ENCODE measurements at regions not wholly inside any gene's neighbourhood (a gene's known extent, or its start where the extent isn't known, plus 50 kb on each side); places are given as distances from the start of the nearest gene placed in this dataset.
A peak's percentile ranks its signal among the peaks of the same experiment; 100 is the strongest.

- no peak for DNase-seq (ENCODE audit: low read depth in 4 of 4, low spot score in 2 of 4)
Measured at GRCh38 chr1:101290922-101291561, 54.2 kb downstream of the S1PR1 start.

- DNase-seq (ENCODE audit: low read depth in 4 of 4, low spot score in 2 of 4) = no peak
Measured at GRCh38 chr1:101291562-101292380, 55.0 kb downstream of the S1PR1 start.

- no peak for DNase-seq (ENCODE audit: low read depth in 4 of 4, low spot score in 2 of 4)
Measured at GRCh38 chr1:101293461-101294051, 56.7 kb downstream of the S1PR1 start.

- DNase-seq (ENCODE audit: low read depth in 4 of 4, low spot score in 2 of 4) = no peak
Measured at GRCh38 chr1:101295209-101295608, 58.4 kb downstream of the S1PR1 start.

- no peak for DNase-seq (ENCODE audit: low read depth in 4 of 4, low spot score in 2 of 4)
Measured at GRCh38 chr1:101298663-101299062, 61.8 kb downstream of the S1PR1 start.

GRCh38 chr1:101299141-101299540 is 62.3 kb downstream of the S1PR1 start:
- DNase-seq (ENCODE audit: low read depth in 4 of 4, low spot score in 2 of 4) = no peak

GRCh38 chr1:101299710-101300109 is 62.9 kb downstream of the S1PR1 start:
- DNase-seq (ENCODE audit: low read depth in 4 of 4, low spot score in 2 of 4) = no peak

GRCh38 chr1:101300916-101301315 is 64.1 kb downstream of the S1PR1 start:
- no peak for DNase-seq (ENCODE audit: low read depth in 4 of 4, low spot score in 2 of 4)

GRCh38 chr1:101301446-101302057 is 64.7 kb downstream of the S1PR1 start:
- DNase-seq (ENCODE audit: low read depth in 4 of 4, low spot score in 2 of 4) = no peak

- DNase-seq (ENCODE audit: low read depth in 4 of 4, low spot score in 2 of 4) = no peak
Measured at GRCh38 chr1:101302831-101303511, 66.2 kb downstream of the S1PR1 start.

GRCh38 chr1:101307985-101308689 is 71.3 kb downstream of the S1PR1 start:
- no peak for DNase-seq (ENCODE audit: low read depth in 4 of 4, low spot score in 2 of 4)

GRCh38 chr1:101308935-101309333 is 72.1 kb downstream of the S1PR1 start:
- DNase-seq (ENCODE audit: low read depth in 4 of 4, low spot score in 2 of 4) = no peak

- peak in 3 of 4 donors; percentile 54 to 61 (median 55) for DNase-seq (ENCODE audit: low read depth in 4 of 4, low spot score in 2 of 4)
Measured at GRCh38 chr1:101309334-101310311, 72.8 kb downstream of the S1PR1 start.

GRCh38 chr1:101310506-101310905 is 73.7 kb downstream of the S1PR1 start:
- DNase-seq (ENCODE audit: low read depth in 4 of 4, low spot score in 2 of 4) = no peak

GRCh38 chr1:101311146-101311920 is 74.5 kb downstream of the S1PR1 start:
- no peak for DNase-seq (ENCODE audit: low read depth in 4 of 4, low spot score in 2 of 4)

GRCh38 chr1:101312147-101312546 is 75.3 kb downstream of the S1PR1 start:
- DNase-seq (ENCODE audit: low read depth in 4 of 4, low spot score in 2 of 4) = no peak

GRCh38 chr1:101313356-101313755 is 76.5 kb downstream of the S1PR1 start:
- DNase-seq (ENCODE audit: low read depth in 4 of 4, low spot score in 2 of 4) = no peak

GRCh38 chr1:101314244-101314643 is 77.4 kb downstream of the S1PR1 start:
- DNase-seq (ENCODE audit: low read depth in 4 of 4, low spot score in 2 of 4) = no peak

All from left renal cortex interstitium (tissue), 4 donors.